MCF 10A (cell line): ENCODE measurements at regions not wholly inside any gene's neighbourhood (a gene's known extent, or its start where the extent isn't known, plus 50 kb on each side); places are given as distances from the start of the nearest gene placed in this dataset.
"Not testable (repeated sequence)": the region's sequence is repeated elsewhere in the genome, so short reads cannot be mapped to it uniquely, and the experiment has no call there.

ENCODE experiments used
- BruUV-seq: library from RNA; stranded (reverse); fragments of 400-500 nt; replicated peaks from 2 replicates; lab custom pipeline; 2021; lab: Mats Ljungman, UMichigan
- CTCF ChIA-PET: fragments of 300-600 bp; sonication (Branson Sonifier 250); formaldehyde crosslinking; extraction: SDS; loops from one replicate; lab custom pipeline; 2021; ENCODE audit warnings: antibody characterized with exemption, inconsistent platforms; lab: Yijun Ruan, JAX
- POLR2A ChIA-PET: fragments of 300-600, 350-650 bp; sonication (Branson Sonifier 250); formaldehyde crosslinking; extraction: SDS; loops from one replicate; lab custom pipeline; 2020; ENCODE audit warnings: antibody characterized with exemption, inconsistent platforms; lab: Yijun Ruan, JAX
- DNase-seq: peaks from one replicate; pipeline ENCODE4 v3.0.0-alpha.2; 2018; ENCODE audit not compliant: unreplicated experiment
- H3K27ac Mint-ChIP-seq: one replicate; pipeline ENCODE4 v1.8.0; 2022; ENCODE audit warnings: mild to moderate bottlenecking, low read depth, mixed read lengths; ENCODE audit not compliant: unreplicated experiment
- H3K27me3 Mint-ChIP-seq: one replicate; pipeline ENCODE4 v1.8.0; 2022; ENCODE audit warnings: mixed read lengths; ENCODE audit not compliant: insufficient read depth, unreplicated experiment
- H3K36me3 Mint-ChIP-seq: one replicate; pipeline ENCODE4 v1.8.0; 2022; ENCODE audit warnings: mild to moderate bottlenecking, moderate library complexity, mixed read lengths; ENCODE audit not compliant: insufficient read depth, unreplicated experiment
- H3K4me1 Mint-ChIP-seq: one replicate; pipeline ENCODE4 v1.8.0; 2022; ENCODE audit warnings: mixed read lengths; ENCODE audit not compliant: insufficient read depth, unreplicated experiment
- H3K4me3 Mint-ChIP-seq: one replicate; pipeline ENCODE4 v1.8.0; 2022; ENCODE audit warnings: mild to moderate bottlenecking, moderate library complexity, mixed read lengths; ENCODE audit not compliant: unreplicated experiment
- H3K9me3 Mint-ChIP-seq: one replicate; pipeline ENCODE4 v1.8.0; 2022; ENCODE audit warnings: mixed read lengths; ENCODE audit not compliant: unreplicated experiment
- intact Hi-C: fragments of 100-400 bp; cut with micrococcal nuclease; formaldehyde crosslinking; loops from 2 replicates; pipeline ENCODE4 v1.14.1; 2022
- TF ChIP-seq, protein P1 (sequence below): fragments of 200-600 bp; IDR thresholded peaks from one replicate; pipeline ENCODE4 v1.8.0; 2022; ENCODE audit warnings: antibody characterized with exemption, mild to moderate bottlenecking; ENCODE audit not compliant: unreplicated experiment

DNA sequence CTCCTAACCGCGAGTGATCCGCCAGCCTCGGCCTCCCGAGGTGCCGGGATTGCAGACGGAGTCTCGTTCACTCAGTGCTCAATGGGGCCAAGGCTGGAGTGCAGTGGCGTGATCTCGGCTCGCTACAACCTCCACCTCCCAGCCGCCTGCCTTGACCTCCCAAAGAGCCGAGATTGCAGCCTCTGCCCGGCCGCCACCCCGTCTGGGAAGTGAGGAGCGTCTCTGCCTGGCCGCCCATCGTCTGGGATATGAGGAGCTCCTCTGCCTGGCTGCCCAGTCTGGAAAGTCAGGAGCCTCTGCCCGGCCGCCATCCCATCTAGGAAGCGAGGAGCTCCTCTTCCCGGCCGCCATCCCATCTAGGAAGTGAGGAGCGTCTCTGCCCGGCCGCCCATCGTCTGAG is 58.8 kb upstream of the ANKRD30BL start:
- H3K36me3 Mint-ChIP-seq, H3K27me3 Mint-ChIP-seq, DNase-seq, intact Hi-C loops, H3K9me3 Mint-ChIP-seq, H3K27ac Mint-ChIP-seq, BruUV-seq, H3K4me3 Mint-ChIP-seq, CTCF ChIA-PET, POLR2A ChIA-PET, H3K4me1 Mint-ChIP-seq: not testable (repeated sequence)

DNA sequence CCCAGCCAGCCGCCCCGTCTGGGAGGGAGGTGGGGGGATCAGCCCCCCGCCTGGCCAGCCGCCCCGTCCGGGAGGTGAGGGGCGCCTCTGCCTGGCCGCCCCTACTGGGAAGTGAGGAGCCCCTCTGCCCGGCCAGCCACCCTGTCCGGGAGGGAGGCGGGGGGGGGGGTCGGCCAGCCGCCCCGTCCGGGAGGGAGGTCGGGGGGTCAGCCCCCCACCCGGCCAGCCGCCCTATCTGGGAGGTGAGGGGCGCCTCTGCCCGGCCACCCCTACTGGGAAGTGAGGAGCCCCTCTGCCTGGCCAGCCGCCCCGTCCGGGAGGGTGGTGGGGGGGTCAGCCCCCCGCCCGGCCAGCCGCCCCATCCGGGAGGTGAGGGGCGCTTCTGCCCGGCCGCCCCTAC is 60.1 kb upstream of the ANKRD30BL start:
- H3K27ac Mint-ChIP-seq, H3K9me3 Mint-ChIP-seq, H3K4me1 Mint-ChIP-seq, intact Hi-C loops, H3K4me3 Mint-ChIP-seq, H3K27me3 Mint-ChIP-seq, DNase-seq, POLR2A ChIA-PET, BruUV-seq, CTCF ChIA-PET, H3K36me3 Mint-ChIP-seq: not testable (repeated sequence)

DNA sequence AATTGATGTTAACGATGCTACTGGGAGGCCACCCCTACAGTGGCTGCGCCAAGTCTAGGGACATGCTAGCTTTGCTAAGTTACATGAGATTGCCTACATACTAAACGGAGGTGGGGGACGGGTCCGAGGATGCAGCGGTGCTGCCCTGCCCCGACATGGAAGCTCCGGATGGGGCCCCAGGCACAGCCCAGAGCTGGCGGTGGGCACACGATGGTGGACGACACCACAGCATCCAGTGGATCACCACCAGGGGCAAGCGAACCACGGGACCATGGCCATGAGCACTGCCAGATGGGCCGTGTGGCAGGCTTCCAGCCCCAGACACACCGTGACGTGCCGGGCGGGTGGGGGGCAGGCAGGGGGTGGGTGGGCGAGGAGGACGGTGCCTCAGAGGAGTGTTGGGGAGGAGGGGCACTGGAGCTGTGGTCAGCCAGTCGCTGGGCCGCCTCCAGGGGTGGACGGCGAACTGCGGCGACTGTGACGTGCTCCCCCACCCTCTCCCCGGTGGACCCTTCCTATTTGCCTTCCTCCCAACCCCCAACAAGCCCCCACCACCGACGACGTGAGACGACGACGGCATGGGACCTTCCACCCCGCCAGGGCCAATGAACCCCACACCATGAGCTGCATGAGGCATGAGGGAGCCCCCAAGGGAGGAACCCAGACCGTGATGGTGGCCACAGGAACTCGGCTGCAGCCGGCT is 90.6 kb upstream of the ANKRD30BL start:
- Mint-ChIP-seq H3K9me3 (peaks cover 11% of the 10 kb centered on the region), H3K27me3 (no peaks in the 10 kb centered on the region), H3K36me3 (no peaks in the 10 kb centered on the region), H3K4me1 (no peaks in the 10 kb centered on the region), H3K27ac (no peak overlapping the region), H3K4me3 (no peak overlapping the region)
- ChIA-PET CTCF (interaction anchor here (0.7 to 1.1 kb wide), 2 partner anchors 28 to 520 kb away, joined by 3 read pairs; no protein-coding TSS in a partner anchor), POLR2A (no interaction called here)
- DNase-seq = no peak
- intact Hi-C loops = no loop called here
- no TSS peak for BruUV-seq
- TF ChIP-seq, protein P1, sequence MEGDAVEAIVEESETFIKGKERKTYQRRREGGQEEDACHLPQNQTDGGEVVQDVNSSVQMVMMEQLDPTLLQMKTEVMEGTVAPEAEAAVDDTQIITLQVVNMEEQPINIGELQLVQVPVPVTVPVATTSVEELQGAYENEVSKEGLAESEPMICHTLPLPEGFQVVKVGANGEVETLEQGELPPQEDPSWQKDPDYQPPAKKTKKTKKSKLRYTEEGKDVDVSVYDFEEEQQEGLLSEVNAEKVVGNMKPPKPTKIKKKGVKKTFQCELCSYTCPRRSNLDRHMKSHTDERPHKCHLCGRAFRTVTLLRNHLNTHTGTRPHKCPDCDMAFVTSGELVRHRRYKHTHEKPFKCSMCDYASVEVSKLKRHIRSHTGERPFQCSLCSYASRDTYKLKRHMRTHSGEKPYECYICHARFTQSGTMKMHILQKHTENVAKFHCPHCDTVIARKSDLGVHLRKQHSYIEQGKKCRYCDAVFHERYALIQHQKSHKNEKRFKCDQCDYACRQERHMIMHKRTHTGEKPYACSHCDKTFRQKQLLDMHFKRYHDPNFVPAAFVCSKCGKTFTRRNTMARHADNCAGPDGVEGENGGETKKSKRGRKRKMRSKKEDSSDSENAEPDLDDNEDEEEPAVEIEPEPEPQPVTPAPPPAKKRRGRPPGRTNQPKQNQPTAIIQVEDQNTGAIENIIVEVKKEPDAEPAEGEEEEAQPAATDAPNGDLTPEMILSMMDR = no peak

DNA sequence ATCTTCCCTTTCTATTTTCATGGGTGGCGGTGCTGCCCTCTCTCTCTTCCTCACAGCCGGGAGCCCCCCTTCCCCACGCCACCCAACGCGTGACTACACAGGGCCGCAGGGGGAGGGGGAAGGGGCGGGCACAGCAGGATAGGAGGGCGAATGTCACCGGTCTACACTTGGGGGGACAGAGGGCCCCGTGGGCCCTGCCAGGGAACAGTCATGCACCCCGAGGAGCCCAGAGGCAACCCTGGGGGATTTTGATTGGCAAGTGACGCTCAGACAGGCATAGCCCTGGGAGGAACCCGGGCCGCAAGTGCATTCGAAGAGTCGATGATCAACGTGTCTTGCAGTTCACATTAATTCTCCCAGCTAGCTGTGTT is 91.1 kb upstream of the ANKRD30BL start:
- ChIA-PET POLR2A (no interaction called here), CTCF (interaction anchor here (1.1 kb wide), 1 partner anchor 519 kb away, joined by 3 read pairs; no protein-coding TSS in a partner anchor)
- intact Hi-C loops = no loop called here
- DNase-seq = no peak
- TF ChIP-seq, protein P1 = no peak
- no peaks in the 10 kb centered on the region for H3K27me3 Mint-ChIP-seq
- H3K4me3 Mint-ChIP-seq = no peak overlapping the region
- no TSS peak for BruUV-seq
- no peak overlapping the region for H3K27ac Mint-ChIP-seq
- H3K9me3 Mint-ChIP-seq = peaks cover 11% of the 10 kb centered on the region
- no peaks in the 10 kb centered on the region for H3K4me1 Mint-ChIP-seq
- H3K36me3 Mint-ChIP-seq = no peaks in the 10 kb centered on the region

DNA sequence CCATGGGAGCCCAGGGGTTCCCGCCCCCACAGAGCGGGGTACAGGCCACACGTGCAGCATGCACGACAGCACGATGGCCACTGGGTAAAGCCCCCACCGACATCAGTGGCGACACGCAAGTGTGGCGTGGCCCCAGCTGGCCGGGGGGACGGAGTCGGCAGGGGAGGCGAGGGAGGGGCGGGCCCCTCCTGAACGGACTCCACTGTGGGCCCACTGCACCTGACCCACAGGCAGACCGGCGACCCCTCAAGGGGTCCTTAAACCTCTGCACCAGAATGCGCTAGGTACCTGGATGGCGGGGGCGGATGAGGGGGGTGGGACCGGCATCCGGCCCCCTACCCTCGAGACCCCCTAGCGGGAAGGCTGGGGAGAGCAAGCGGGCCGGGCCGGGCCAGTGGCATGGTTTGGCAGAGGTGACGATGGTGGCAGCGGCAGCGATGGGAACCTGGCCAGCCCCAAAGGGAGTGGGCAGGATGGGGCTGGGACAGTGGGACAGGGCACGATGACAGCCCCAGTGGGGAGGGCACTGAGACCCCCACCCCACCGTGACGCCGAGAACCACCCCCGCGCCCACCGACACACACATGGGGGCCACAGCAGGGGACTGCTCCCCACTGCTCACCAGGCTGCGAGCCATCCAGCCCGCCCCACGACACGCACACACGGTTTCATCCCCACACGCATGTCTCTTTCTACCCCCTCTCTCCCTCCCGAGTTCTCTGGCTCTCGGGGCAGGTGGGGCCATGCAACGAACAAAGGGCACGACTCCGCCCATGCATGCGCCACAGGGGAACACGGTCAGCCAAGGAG is 91.9 kb upstream of the ANKRD30BL start:
- BruUV-seq = no TSS peak
- no peaks in the 10 kb centered on the region for H3K36me3 Mint-ChIP-seq
- H3K27ac Mint-ChIP-seq = no peak overlapping the region
- H3K9me3 Mint-ChIP-seq = peaks cover 11% of the 10 kb centered on the region
- DNase-seq = no peak
- CTCF ChIA-PET = interaction anchor here (1.1 kb wide), 1 partner anchor 519 kb away, joined by 3 read pairs; no protein-coding TSS in a partner anchor
- POLR2A ChIA-PET = no interaction called here
- no peaks in the 10 kb centered on the region for H3K4me1 Mint-ChIP-seq
- TF ChIP-seq, protein P1 = no peak
- H3K4me3 Mint-ChIP-seq = no peak overlapping the region
- H3K27me3 Mint-ChIP-seq = no peaks in the 10 kb centered on the region
- intact Hi-C loops = no loop called here

DNA sequence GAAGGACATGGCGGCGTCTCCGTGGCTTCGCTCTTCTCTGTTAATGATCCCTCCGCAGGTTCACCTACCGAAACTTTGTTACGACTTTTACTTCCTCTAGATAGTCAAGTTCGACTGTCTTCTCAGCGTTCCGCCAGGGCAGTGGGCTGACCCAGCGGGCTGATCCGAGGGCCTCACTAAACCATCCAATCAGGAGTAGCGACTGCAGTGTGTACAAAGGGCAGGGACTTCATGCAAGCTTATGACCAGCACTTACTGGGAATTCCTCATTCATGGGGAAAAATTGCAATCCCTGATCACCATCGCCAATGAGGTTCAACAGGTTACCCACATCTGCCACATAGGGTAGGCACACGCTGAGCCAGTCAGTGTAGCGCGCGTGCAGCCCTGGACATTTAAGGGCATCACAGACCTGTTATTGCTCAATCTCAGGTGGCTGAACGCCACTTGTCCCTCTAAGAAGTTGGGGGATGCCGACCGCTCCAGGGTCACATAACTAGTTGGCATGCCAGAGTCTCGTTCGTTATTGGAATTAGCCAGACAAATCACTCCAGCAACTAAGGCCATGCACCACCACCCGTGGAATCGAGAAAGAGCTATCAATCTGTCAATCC is 92.7 kb upstream of the ANKRD30BL start:
- CTCF ChIA-PET, H3K36me3 Mint-ChIP-seq, H3K4me1 Mint-ChIP-seq, H3K4me3 Mint-ChIP-seq, H3K27ac Mint-ChIP-seq, POLR2A ChIA-PET, BruUV-seq, intact Hi-C loops, H3K27me3 Mint-ChIP-seq, DNase-seq: not testable (repeated sequence)
- H3K9me3 Mint-ChIP-seq = peaks cover 11% of the 10 kb centered on the region
